B cell (primary cell): ENCODE measurements at regions not wholly inside any gene's neighbourhood (a gene's known extent, or its start where the extent isn't known, plus 50 kb on each side); places are given as distances from the start of the nearest gene placed in this dataset.

ENCODE experiments used
- ATAC-seq: fragments of 200-7000 bp; cut with Tn5 transposase; one replicate; pipeline ENCODE4 v1.10.0; 2021; ENCODE audit warnings: low read depth, mild to moderate bottlenecking, moderate number of reproducible peaks, moderate library complexity
- CTCF ChIA-PET: fragments of 350-600 bp; sonication (Branson Sonifier 250); formaldehyde crosslinking; loops from one replicate; lab custom pipeline; 2021; ENCODE audit warnings: antibody characterized with exemption, inconsistent platforms; lab: Charles Lee
- POLR2A ChIA-PET: fragments of 350-600 bp; sonication (Branson Sonifier 250); formaldehyde crosslinking; loops from one replicate; lab custom pipeline; 2021; ENCODE audit warnings: antibody characterized with exemption; lab: Charles Lee
- DNase-seq: peaks from one replicate; pipeline ENCODE4 v3.0.0; 2013
- H2AFZ ChIP-seq: 2 replicates; pipeline ENCODE4 v1.6.1; 2012; ENCODE audit warnings: mild to moderate bottlenecking, low read depth, low read length; ENCODE audit not compliant: insufficient read depth, poor library complexity, severe bottlenecking
- H3K27ac ChIP-seq, 2 donors: 1 replicate in 1 of 2; 2 replicates in 1 of 2; pipeline ENCODE4 v1.5.1; 2012 to 2013; ENCODE audit warnings: low read length in 2 of 2, mild to moderate bottlenecking in 2 of 2, moderate library complexity in 1 of 2
- H3K27me3 ChIP-seq, 4 experiments: fragments of 200-600 bp in 1 of 4; sonication (generic) in 1 of 4; replicated peaks in 1 of 4; 1 replicate in 2 of 4; 2 replicates in 2 of 4; pipeline versions ENCODE4 v1.6.1 to v1.7.0; 2013 to 2016; ENCODE audit warnings: low read length in 3 of 4, mild to moderate bottlenecking in 2 of 4, mixed read lengths in 1 of 4, moderate library complexity in 1 of 4; ENCODE audit not compliant: insufficient read depth in 4 of 4, control insufficient read depth in 3 of 4; ENCODE audit errors: control extremely low read depth in 1 of 4
- H3K36me3 ChIP-seq, 2 experiments: replicated peaks in 1 of 2; 1 replicate in 1 of 2; 2 replicates in 1 of 2; pipeline versions ENCODE4 v1.6.1 to v1.7.1; 2013; ENCODE audit warnings: low read length in 1 of 2; ENCODE audit not compliant: insufficient read depth in 2 of 2, control insufficient read depth in 1 of 2; ENCODE audit errors: control extremely low read depth in 1 of 2, extremely low read depth in 1 of 2
- H3K4me1 ChIP-seq, 2 donors: fragments of 200-600 bp in 1 of 2; sonication (generic) in 1 of 2; 1 replicate in 1 of 2; 2 replicates in 1 of 2; pipeline versions ENCODE4 v1.5.1 to v1.6.1; 2013 to 2017; ENCODE audit warnings: low read length in 2 of 2; ENCODE audit not compliant: control insufficient read depth in 2 of 2, insufficient read depth in 2 of 2
- H3K4me2 ChIP-seq: replicated peaks from 2 replicates; pipeline ENCODE3; 2012; ENCODE audit warnings: mild to moderate bottlenecking, low read depth, low read length; ENCODE audit not compliant: poor library complexity, severe bottlenecking
- H3K4me3 ChIP-seq, 5 experiments: fragments of 200-600 bp in 1 of 5; sonication (generic) in 1 of 5; 1 replicate in 3 of 5; 2 replicates in 2 of 5; pipeline versions ENCODE4 v1.5.1 to v1.7.0; 2011 to 2016; ENCODE audit warnings: low read length in 4 of 5, mild to moderate bottlenecking in 4 of 5, low read depth in 2 of 5, control low read depth in 1 of 5, moderate library complexity in 1 of 5; ENCODE audit not compliant: insufficient read depth in 1 of 5; ENCODE audit errors: control extremely low read depth in 1 of 5, extremely low read depth in 1 of 5
- H3K79me2 ChIP-seq: fragments of 200-600 bp; sonication (generic); one replicate; pipeline ENCODE4 v1.6.0; 2016; ENCODE audit warnings: low read length; ENCODE audit not compliant: control insufficient read depth, insufficient read depth
- H3K9ac ChIP-seq: fragments of 200-600 bp; sonication (generic); 2 replicates; pipeline ENCODE4 v1.6.1; 2017; ENCODE audit warnings: mild to moderate bottlenecking, low read length, moderate library complexity
- H3K9me3 ChIP-seq, 3 donors: one replicate each; pipeline versions ENCODE4 v1.6.1 to v1.7.1; 2013; ENCODE audit warnings: low read length in 2 of 3; ENCODE audit not compliant: control insufficient read depth in 2 of 3, insufficient read depth in 1 of 3; ENCODE audit errors: control extremely low read depth in 1 of 3
- H4K20me1 ChIP-seq: 2 replicates; pipeline ENCODE4 v1.6.0; 2012; ENCODE audit warnings: mild to moderate bottlenecking, low read length; ENCODE audit not compliant: insufficient read depth, control insufficient read depth, poor library complexity, severe bottlenecking
- H3K27ac Mint-ChIP-seq: one replicate; pipeline ENCODE4 v1.8.0; 2021; ENCODE audit warnings: mixed read lengths
- H3K27me3 Mint-ChIP-seq: one replicate; pipeline ENCODE4 v1.8.0; 2021; ENCODE audit warnings: mixed read lengths
- H3K4me1 Mint-ChIP-seq: one replicate; pipeline ENCODE4 v1.8.0; 2021; ENCODE audit warnings: mixed read lengths
- H3K4me3 Mint-ChIP-seq: one replicate; pipeline ENCODE4 v1.8.0; 2021; ENCODE audit warnings: mixed read lengths
- H3K9me3 Mint-ChIP-seq: one replicate; pipeline ENCODE4 v1.8.0; 2022; ENCODE audit warnings: mixed read lengths; ENCODE audit not compliant: insufficient read depth
- CTCF ChIP-seq: fragments of 200-600 bp; IDR thresholded peaks from one replicate; pipeline ENCODE4 v1.8.0; 2022; ENCODE audit warnings: antibody characterized with exemption, mild to moderate bottlenecking
- EZH2 ChIP-seq: IDR thresholded peaks from 2 replicates; pipeline ENCODE4 v1.6.1; 2012; ENCODE audit warnings: borderline replicate concordance, low read depth, mild to moderate bottlenecking, moderate library complexity, low read length; ENCODE audit not compliant: insufficient read depth, poor library complexity, severe bottlenecking
- WGBS: methylation state at CpG from one replicate; pipeline ENCODE4 v1.1.5; 2013; ENCODE audit warnings: missing lambda C conversion rate; ENCODE audit not compliant: insufficient coverage; 5-methylcytosine and 5-hydroxymethylcytosine counted together
- intact Hi-C: fragments of 100-400 bp; cut with micrococcal nuclease; formaldehyde crosslinking; loops from one replicate; pipeline ENCODE4 v1.10.0; 2022

GRCh38 chr6:66860328-66860727 is 1153.3 kb upstream of the EYS start:
- intact Hi-C loops = no loop called here

GRCh38 chr6:66858196-66858595 is 1151.2 kb upstream of the EYS start:
- peaks cover 0 to 4% (median 0%) of the 10 kb centered on the region in 3 donors for H3K9me3 ChIP-seq
- no peak overlapping the region for H3K9ac ChIP-seq
- WGBS = no CpG with 5 or more reads among the region's 2 CpGs
- ChIA-PET CTCF (no interaction called here), POLR2A (no interaction called here)
- H4K20me1 ChIP-seq = no peaks in the 10 kb centered on the region
- no peaks in the 10 kb centered on the region for H3K4me1 ChIP-seq
- Mint-ChIP-seq H3K4me1 (no peaks in the 10 kb centered on the region), H3K9me3 (no peaks in the 10 kb centered on the region), H3K27me3 (no peaks in the 10 kb centered on the region), H3K27ac (no peak overlapping the region), H3K4me3 (no peak overlapping the region)
- H3K27ac ChIP-seq = no peak overlapping the region
- H2AFZ ChIP-seq = no peak overlapping the region
- no peak for TF ChIP-seq CTCF
- H3K36me3 ChIP-seq = no peaks in the 10 kb centered on the region
- no peak overlapping the region for H3K4me2 ChIP-seq
- DNase-seq (no peak), ATAC-seq (no peak)
- H3K79me2 ChIP-seq = no peaks in the 10 kb centered on the region
- no peak overlapping the region for H3K4me3 ChIP-seq
- H3K27me3 ChIP-seq = no peaks in the 10 kb centered on the region
- intact Hi-C loops = no loop called here

More at GRCh38 chr6:66860328-66860727, 1153.3 kb upstream of the EYS start:
- no peak overlapping the region for H3K4me2 ChIP-seq
- no peak overlapping the region for H3K27ac ChIP-seq
- H3K4me1 Mint-ChIP-seq = no peaks in the 10 kb centered on the region
- H3K36me3 ChIP-seq = no peaks in the 10 kb centered on the region
- ATAC-seq (no peak), DNase-seq (no peak)
- H3K4me3 ChIP-seq = no peak overlapping the region
- no peaks in the 10 kb centered on the region for H3K27me3 ChIP-seq
- no peak overlapping the region for H3K9ac ChIP-seq
- no peak overlapping the region for H2AFZ ChIP-seq
- H3K9me3 Mint-ChIP-seq = no peaks in the 10 kb centered on the region
- H3K27me3 Mint-ChIP-seq = no peaks in the 10 kb centered on the region
- H3K79me2 ChIP-seq = no peaks in the 10 kb centered on the region
- ChIA-PET POLR2A (no interaction called here), CTCF (no interaction called here)
- no peaks in the 10 kb centered on the region for H3K4me1 ChIP-seq
- WGBS = no CpG with 5 or more reads among the region's 3 CpGs
- no peak overlapping the region for H3K27ac Mint-ChIP-seq
- no peaks in the 10 kb centered on the region for H4K20me1 ChIP-seq
- H3K9me3 ChIP-seq = peaks cover 0 to 4% (median 0%) of the 10 kb centered on the region in 3 donors
- no peak overlapping the region for H3K4me3 Mint-ChIP-seq
- TF ChIP-seq EZH2 (no peak), CTCF (no peak)
